A549 (cell line): ENCODE measurements at regions not wholly inside any gene's neighbourhood (a gene's known extent, or its start where the extent isn't known, plus 50 kb on each side); places are given as distances from the start of the nearest gene placed in this dataset.
"Not testable (repeated sequence)": the region's sequence is repeated elsewhere in the genome, so short reads cannot be mapped to it uniquely, and the experiment has no call there.

Experiments
- CTCF ChIP-seq: fragments of >200 bp; sonication (Bioruptor Twin); formaldehyde crosslinking; IDR thresholded peaks from 3 replicates; pipeline ENCODE4 v1.5.1; 2016
- HOXB13 ChIP-seq: fragments of 250-450 bp; sonication (Bioruptor Pico); IDR thresholded peaks from 2 replicates; pipeline ENCODE4 v1.5.0; 2020; ENCODE audit warnings: low read depth, mild to moderate bottlenecking, moderate library complexity

GRCh38 chr1:149300478-149301218 lies 174.2 kb upstream of the NBPF19 start:
- TF ChIP-seq CTCF; HOXB13 (CRISPR knock-in tag): not testable (repeated sequence)
